Ascending aorta (tissue), 2 donors: ENCODE measurements at regions not wholly inside any gene's neighbourhood (a gene's known extent, or its start where the extent isn't known, plus 50 kb on each side); places are given as distances from the start of the nearest gene placed in this dataset.

Source experiments
- DNase-seq, 2 donors: peaks; one replicate each; pipeline ENCODE4 v3.0.0-alpha.2; 2019; ENCODE audit warnings: low spot score in 2 of 2
- H3K27ac ChIP-seq, 2 donors: fragments of 200-600 bp; sonication (generic); one replicate each; pipeline ENCODE4 v1.5.1; 2016 to 2017; ENCODE audit warnings: mild to moderate bottlenecking in 1 of 2
- H3K27me3 ChIP-seq: fragments of 200-600 bp; sonication (generic); one replicate; pipeline ENCODE4 v1.5.1; 2017
- H3K36me3 ChIP-seq, 2 donors: fragments of 200-600 bp; sonication (generic); one replicate each; pipeline ENCODE4 v1.5.1; 2016
- H3K4me1 ChIP-seq, 2 donors: fragments of 200-600 bp; sonication (generic); one replicate each; pipeline ENCODE4 v1.5.1; 2016 to 2017; ENCODE audit warnings: mild to moderate bottlenecking in 1 of 2
- H3K4me3 ChIP-seq, 2 donors: fragments of 200-600 bp; sonication (generic); one replicate each; pipeline ENCODE4 v1.5.1; 2016 to 2017; ENCODE audit warnings: mild to moderate bottlenecking in 1 of 2
- H3K9me3 ChIP-seq, 2 donors: fragments of 200-600 bp; sonication (generic); one replicate each; pipeline ENCODE4 v1.5.1; 2016
- CTCF ChIP-seq, 3 experiments: fragments of 200-600 bp in 2 of 3; fragments of 450-650 bp in 1 of 3; sonication (generic) in 2 of 3; IDR thresholded peaks; one replicate each; pipeline ENCODE4 v1.5.1; 2016 to 2019; ENCODE audit warnings: antibody characterized with exemption in 3 of 3, mild to moderate bottlenecking in 1 of 3, moderate library complexity in 1 of 3
- intact Hi-C: fragments of 100-400 bp; cut with DNase I; formaldehyde crosslinking; loops from one replicate; pipeline ENCODE4 v1.15.1; 2023

GRCh38 chr12:130017591-130018449 lies 114.0 kb upstream of the TMEM132D start:
- no peaks in the 10 kb centered on the region for H3K27me3 ChIP-seq
- no peak overlapping the region for H3K4me3 ChIP-seq
- DNase-seq, result no peak
- H3K27ac ChIP-seq, result no peak overlapping the region
- TF ChIP-seq CTCF (IDR thresholded peaks at IDR 0.05), result no peak
- intact Hi-C loops, result no loop called here
- H3K36me3 ChIP-seq, result no peaks in the 10 kb centered on the region
- no peaks in the 10 kb centered on the region for H3K9me3 ChIP-seq
- H3K4me1 ChIP-seq, result no peaks in the 10 kb centered on the region

- Histone ChIP-seq H3K9me3 (no peaks in the 10 kb centered on the region), H3K36me3 (no peaks in the 10 kb centered on the region), H3K27me3 (no peaks in the 10 kb centered on the region), H3K4me3 (no peak overlapping the region), H3K27ac (no peak overlapping the region), H3K4me1 (no peaks in the 10 kb centered on the region)
- TF ChIP-seq CTCF (IDR thresholded peaks at IDR 0.05), result no peak
- DNase-seq, result peak in 1 of 2 donors; percentile 30
- intact Hi-C loops, result no loop called here
These were observed 114.8 kb upstream of the TMEM132D start for GRCh38 chr12:130018614-130019013.

DNA sequence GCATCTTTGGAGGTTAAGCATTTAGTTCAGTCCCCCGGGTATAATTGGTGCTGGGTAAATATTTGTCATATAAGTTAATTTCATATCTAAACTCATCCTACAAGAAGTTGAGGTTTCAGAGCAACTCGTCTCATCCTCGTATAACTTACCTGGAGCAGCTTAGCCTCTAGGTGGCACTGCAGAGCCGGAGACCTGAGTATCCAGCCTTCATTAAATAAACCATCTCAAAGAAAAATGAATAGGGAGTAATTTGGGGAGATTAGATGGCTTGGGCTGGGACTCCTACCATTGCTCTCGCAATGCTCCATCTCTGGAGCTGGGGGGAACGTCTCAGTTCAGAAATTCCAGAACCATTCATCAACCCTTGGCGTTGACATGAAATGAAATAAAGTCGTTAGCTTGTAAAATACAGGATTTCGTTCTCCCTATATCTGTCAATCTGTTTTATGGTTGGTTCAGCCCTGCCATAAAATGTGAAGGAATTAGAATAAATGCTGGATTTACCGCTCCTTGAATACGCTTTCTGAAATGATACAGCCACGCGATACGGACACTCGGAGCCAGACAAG lies 122.9 kb upstream of the TMEM132D start:
- no peaks in the 10 kb centered on the region for H3K36me3 ChIP-seq
- intact Hi-C loops, result no loop called here
- TF ChIP-seq CTCF (IDR thresholded peaks at IDR 0.05), result peak in 1 of 3 experiments; percentile 23
- H3K27ac ChIP-seq, result no peak overlapping the region
- no peak overlapping the region for H3K4me3 ChIP-seq
- no peaks in the 10 kb centered on the region for H3K27me3 ChIP-seq
- H3K9me3 ChIP-seq, result no peaks in the 10 kb centered on the region
- H3K4me1 ChIP-seq, result no peaks in the 10 kb centered on the region
- DNase-seq, result no peak

DNA sequence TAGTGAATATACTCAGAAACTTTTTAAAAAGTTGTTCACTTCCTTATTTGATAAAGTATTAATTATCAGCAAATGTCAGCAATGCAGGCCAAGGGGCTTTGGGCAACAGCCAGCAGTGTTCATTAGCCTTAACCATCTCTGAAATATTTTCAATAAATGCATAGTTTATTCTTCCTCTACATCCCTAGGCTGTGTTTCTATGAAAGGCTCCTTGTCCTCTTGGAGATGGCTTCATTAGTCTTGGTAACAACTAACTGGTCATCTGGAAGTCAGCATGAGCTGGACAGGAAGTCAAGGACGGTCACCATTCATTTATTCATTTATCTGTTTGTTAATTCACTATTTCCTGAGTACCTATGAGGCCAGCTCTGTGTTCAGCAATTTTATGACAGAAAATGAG lies 124.0 kb upstream of the TMEM132D start:
- Histone ChIP-seq H3K36me3 (no peaks in the 10 kb centered on the region), H3K9me3 (no peaks in the 10 kb centered on the region), H3K27ac (no peak overlapping the region), H3K27me3 (no peaks in the 10 kb centered on the region), H3K4me3 (no peak overlapping the region), H3K4me1 (no peaks in the 10 kb centered on the region)
- intact Hi-C loops, result no loop called here
- no peak for DNase-seq
- no peak for TF ChIP-seq CTCF (IDR thresholded peaks at IDR 0.05)

- peak in 1 of 2 donors; percentile 44 for DNase-seq
- no peak overlapping the region for H3K27ac ChIP-seq
- no peak for TF ChIP-seq CTCF (IDR thresholded peaks at IDR 0.05)
- intact Hi-C loops, result no loop called here
- H3K9me3 ChIP-seq, result no peaks in the 10 kb centered on the region
- H3K36me3 ChIP-seq, result no peaks in the 10 kb centered on the region
- H3K4me1 ChIP-seq, result no peaks in the 10 kb centered on the region
- no peak overlapping the region for H3K4me3 ChIP-seq
- H3K27me3 ChIP-seq, result no peaks in the 10 kb centered on the region
These were observed 125.3 kb upstream of the TMEM132D start for GRCh38 chr12:130029151-130029550.
